Trophoblast cell (in vitro differentiated cells and primary cell): ENCODE measurements at regions not wholly inside any gene's neighbourhood (a gene's known extent, or its start where the extent isn't known, plus 50 kb on each side); places are given as distances from the start of the nearest gene placed in this dataset.

Experiments used
- DNase-seq, 2 donors: peaks; one replicate each; pipeline ENCODE4 v3.0.0-alpha.2; 2016
- H2AFZ ChIP-seq: 2 replicates; pipeline ENCODE4 v1.6.1; 2013; ENCODE audit warnings: low read length, moderate library complexity, mild to moderate bottlenecking; ENCODE audit not compliant: insufficient read depth, poor library complexity
- H2AK5ac ChIP-seq: 2 replicates; pipeline ENCODE4 v1.6.1; 2013; ENCODE audit warnings: mild to moderate bottlenecking, low read length
- H2BK120ac ChIP-seq: 2 replicates; pipeline ENCODE4 v1.6.1; 2013; ENCODE audit warnings: low read length, mild to moderate bottlenecking, moderate library complexity; ENCODE audit not compliant: insufficient read depth, poor library complexity
- H2BK12ac ChIP-seq: 2 replicates; pipeline ENCODE4 v1.6.1; 2013; ENCODE audit warnings: mild to moderate bottlenecking, low read length, moderate library complexity
- H2BK5ac ChIP-seq: 2 replicates; pipeline ENCODE4 v1.6.1; 2013; ENCODE audit warnings: low read length, low read depth, moderate library complexity, mild to moderate bottlenecking; ENCODE audit not compliant: poor library complexity
- H3K14ac ChIP-seq: 2 replicates; pipeline ENCODE4 v1.6.1; 2013; ENCODE audit warnings: mild to moderate bottlenecking, low read length
- H3K18ac ChIP-seq: 2 replicates; pipeline ENCODE4 v1.6.1; 2013; ENCODE audit warnings: mild to moderate bottlenecking, low read length
- H3K23ac ChIP-seq: 2 replicates; pipeline ENCODE4 v1.6.1; 2013; ENCODE audit warnings: low read length
- H3K27ac ChIP-seq: 2 replicates; pipeline ENCODE4 v1.5.1; 2013; ENCODE audit warnings: low read depth, mild to moderate bottlenecking, inconsistent platforms, low read length, moderate library complexity
- H3K27me3 ChIP-seq: 2 replicates; pipeline ENCODE4 v1.6.1; 2013; ENCODE audit warnings: inconsistent platforms, mild to moderate bottlenecking, low read length, moderate library complexity; ENCODE audit not compliant: insufficient read depth
- H3K36me3 ChIP-seq, 2 experiments: 1 replicate in 1 of 2; 2 replicates in 1 of 2; pipeline ENCODE4 v1.6.1; 2013; ENCODE audit warnings: low read length in 2 of 2, mild to moderate bottlenecking in 2 of 2, moderate library complexity in 1 of 2; ENCODE audit not compliant: insufficient read depth in 2 of 2, control insufficient read depth in 1 of 2
- H3K4ac ChIP-seq: 2 replicates; pipeline ENCODE4 v1.6.1; 2013; ENCODE audit warnings: low read depth, mild to moderate bottlenecking, low read length, moderate library complexity
- H3K4me1 ChIP-seq, 2 experiments: 1 replicate in 1 of 2; 2 replicates in 1 of 2; pipeline ENCODE4 v1.6.1; 2013; ENCODE audit warnings: low read length in 2 of 2, mild to moderate bottlenecking in 2 of 2, moderate library complexity in 1 of 2; ENCODE audit not compliant: insufficient read depth in 2 of 2, control insufficient read depth in 1 of 2
- H3K4me2 ChIP-seq: 2 replicates; pipeline ENCODE4 v1.6.1; 2013; ENCODE audit warnings: inconsistent platforms, mild to moderate bottlenecking, low read length, moderate library complexity
- H3K4me3 ChIP-seq: 2 replicates; pipeline ENCODE4 v1.5.1; 2013; ENCODE audit warnings: mild to moderate bottlenecking, low read depth, low read length, inconsistent platforms
- H3K79me1 ChIP-seq: one replicate; pipeline ENCODE4 v1.6.1; 2013; ENCODE audit warnings: low read length
- H3K79me2 ChIP-seq: 2 replicates; pipeline ENCODE4 v1.6.1; 2013; ENCODE audit warnings: low read length, mild to moderate bottlenecking; ENCODE audit not compliant: control insufficient read depth, insufficient read depth, poor library complexity
- H3K9ac ChIP-seq: 2 replicates; pipeline ENCODE4 v1.6.1; 2013; ENCODE audit warnings: mild to moderate bottlenecking, low read length
- H3K9me3 ChIP-seq: 2 replicates; pipeline ENCODE4 v1.6.1; 2013; ENCODE audit warnings: low read depth, mild to moderate bottlenecking, control low read depth, inconsistent platforms, low read length; ENCODE audit not compliant: insufficient read depth
- H4K12ac ChIP-seq: 2 replicates; pipeline ENCODE4 v1.6.1; 2013; ENCODE audit warnings: low read depth, mild to moderate bottlenecking, low read length, moderate library complexity
- H4K8ac ChIP-seq: 2 replicates; pipeline ENCODE4 v1.6.1; 2013; ENCODE audit warnings: low read depth, mild to moderate bottlenecking, low read length, moderate library complexity
- H4K91ac ChIP-seq: one replicate; pipeline ENCODE4 v1.6.1; 2013; ENCODE audit warnings: low read depth, mild to moderate bottlenecking, low read length, moderate library complexity
- WGBS: extraction: QIAGEN DNeasy Blood & Tissue Kit; methylation state at CpG from one replicate; pipeline ENCODE4 v1.1.7; 2013; ENCODE audit warnings: missing lambda C conversion rate; ENCODE audit not compliant: insufficient read length, insufficient coverage; ENCODE audit errors: extremely low coverage; 5-methylcytosine and 5-hydroxymethylcytosine counted together

GRCh38 chr5:26236936-26237335, 801.5 kb downstream of the CDH9 start:
- no peaks in the 10 kb centered on the region for H3K4me1 ChIP-seq
- no peaks in the 10 kb centered on the region for H3K79me1 ChIP-seq
- no peak overlapping the region for H4K91ac ChIP-seq
- peaks cover 10% of the 10 kb centered on the region for H3K9me3 ChIP-seq
- WGBS, result no CpG with 5 or more reads among the region's 12 CpGs
- H3K27ac ChIP-seq, result no peak overlapping the region
- H3K79me2 ChIP-seq, result no peaks in the 10 kb centered on the region
- no peak overlapping the region for H3K18ac ChIP-seq
- no peak overlapping the region for H2BK120ac ChIP-seq
- no peaks in the 10 kb centered on the region for H3K36me3 ChIP-seq
- no peak overlapping the region for H3K14ac ChIP-seq
- H2BK12ac ChIP-seq, result no peak overlapping the region
- no peak overlapping the region for H4K12ac ChIP-seq
- no peak overlapping the region for H2AFZ ChIP-seq
- H3K27me3 ChIP-seq, result no peaks in the 10 kb centered on the region
- H3K4me2 ChIP-seq, result no peak overlapping the region
- H3K4ac ChIP-seq, result no peak overlapping the region
- H3K9ac ChIP-seq, result no peak overlapping the region
- no peak overlapping the region for H2BK5ac ChIP-seq
- H2AK5ac ChIP-seq, result no peak overlapping the region
- no peak for DNase-seq
- no peak overlapping the region for H4K8ac ChIP-seq
- no peak overlapping the region for H3K23ac ChIP-seq
- H3K4me3 ChIP-seq, result no peak overlapping the region

GRCh38 chr5:26232706-26233105, 805.7 kb downstream of the CDH9 start:
- Histone ChIP-seq H3K4ac (no peak overlapping the region), H3K4me1 (no peaks in the 10 kb centered on the region), H2BK5ac (no peak overlapping the region), H4K8ac (no peak overlapping the region), H3K18ac (no peak overlapping the region), H2BK120ac (no peak overlapping the region), H2BK12ac (no peak overlapping the region), H3K4me2 (no peak overlapping the region), H3K27ac (no peak overlapping the region), H2AFZ (no peak overlapping the region), H3K79me1 (no peaks in the 10 kb centered on the region), H4K12ac (no peak overlapping the region), H3K9me3 (peaks cover 21% of the 10 kb centered on the region), H3K14ac (no peak overlapping the region), H3K79me2 (no peaks in the 10 kb centered on the region), H3K23ac (no peak overlapping the region), H3K36me3 (no peaks in the 10 kb centered on the region), H4K91ac (no peak overlapping the region), H2AK5ac (no peak overlapping the region), H3K4me3 (no peak overlapping the region), H3K9ac (no peak overlapping the region), H3K27me3 (no peaks in the 10 kb centered on the region)
- no peak for DNase-seq
- WGBS, result no CpG with 5 or more reads among the region's 8 CpGs

- WGBS, result no CpG with 5 or more reads among the region's 9 CpGs
- Histone ChIP-seq H3K4me1 (no peaks in the 10 kb centered on the region), H4K8ac (no peak overlapping the region), H3K27me3 (no peaks in the 10 kb centered on the region), H3K9me3 (peaks cover 20% of the 10 kb centered on the region), H2AFZ (no peak overlapping the region), H3K18ac (no peak overlapping the region), H2AK5ac (no peak overlapping the region), H2BK12ac (no peak overlapping the region), H3K27ac (no peak overlapping the region), H3K36me3 (no peaks in the 10 kb centered on the region), H3K4me2 (no peak overlapping the region), H3K79me2 (no peaks in the 10 kb centered on the region), H3K79me1 (no peaks in the 10 kb centered on the region), H4K91ac (no peak overlapping the region), H3K14ac (no peak overlapping the region), H3K23ac (no peak overlapping the region), H4K12ac (no peak overlapping the region), H3K4ac (no peak overlapping the region), H2BK5ac (no peak overlapping the region), H3K9ac (no peak overlapping the region), H3K4me3 (no peak overlapping the region), H2BK120ac (no peak overlapping the region)
- no peak for DNase-seq
Measured at GRCh38 chr5:26231316-26231715, 807.1 kb downstream of the CDH9 start.

- Histone ChIP-seq H3K4ac (no peak overlapping the region), H2AK5ac (no peak overlapping the region), H3K4me1 (no peaks in the 10 kb centered on the region), H2BK5ac (no peak overlapping the region), H3K18ac (no peak overlapping the region), H3K4me3 (no peak overlapping the region), H4K8ac (no peak overlapping the region), H3K79me1 (no peaks in the 10 kb centered on the region), H3K9ac (no peak overlapping the region), H2BK120ac (no peak overlapping the region), H2BK12ac (no peak overlapping the region), H3K27ac (no peak overlapping the region), H4K91ac (no peak overlapping the region), H3K79me2 (no peaks in the 10 kb centered on the region), H2AFZ (no peak overlapping the region), H3K36me3 (no peaks in the 10 kb centered on the region), H3K4me2 (no peak overlapping the region), H4K12ac (no peak overlapping the region), H3K14ac (no peak overlapping the region), H3K9me3 (peaks cover 17% of the 10 kb centered on the region), H3K27me3 (no peaks in the 10 kb centered on the region), H3K23ac (no peak overlapping the region)
- no peak for DNase-seq
- WGBS, result no CpG with 5 or more reads among the region's 8 CpGs
Measured at GRCh38 chr5:26229848-26230247, 808.5 kb downstream of the CDH9 start.
